Activated T-helper 1 cell treated with anti-CD3 and anti-CD28 coated beads, Interleukin-12 subunit alpha, Interleukin-12 subunit beta, Interleukin-2, Interleukin-4 antibody, amounts not matched to agents 30 ng/mL and 10 ng/mL and 1 ng/mL, durations not matched to agents 14 hours and 24 hours and 36 hours (primary cell): ENCODE measurements at regions not wholly inside any gene's neighbourhood (a gene's known extent, or its start where the extent isn't known, plus 50 kb on each side); places are given as distances from the start of the nearest gene placed in this dataset.

Experiments used
- DNase-seq: peaks from one replicate; pipeline ENCODE4 v3.0.0; 2021; ENCODE audit warnings: low spot score
- H3K27ac Mint-ChIP-seq: one replicate; pipeline ENCODE4 v1.8.0; 2021; ENCODE audit warnings: mild to moderate bottlenecking, mixed read lengths
- H3K27me3 Mint-ChIP-seq: one replicate; pipeline ENCODE4 v1.8.0; 2022; ENCODE audit warnings: mild to moderate bottlenecking, moderate library complexity, mixed read lengths; ENCODE audit not compliant: insufficient read depth
- H3K36me3 Mint-ChIP-seq: one replicate; pipeline ENCODE4 v1.8.0; 2021; ENCODE audit warnings: low read depth, mixed read lengths
- H3K4me1 Mint-ChIP-seq: one replicate; pipeline ENCODE4 v1.8.0; 2021; ENCODE audit warnings: low read depth, mixed read lengths
- H3K4me3 Mint-ChIP-seq: one replicate; pipeline ENCODE4 v1.8.0; 2021; ENCODE audit warnings: mild to moderate bottlenecking, moderate library complexity, mixed read lengths
- H3K9me3 Mint-ChIP-seq: one replicate; pipeline ENCODE4 v1.8.0; 2021; ENCODE audit warnings: mixed read lengths
- intact Hi-C: fragments of 100-400 bp; cut with micrococcal nuclease; formaldehyde crosslinking; loops from one replicate; pipeline ENCODE4 v1.15.1; 2024

- DNase-seq, result no peak
- peaks cover 5% of the 10 kb centered on the region for H3K27me3 Mint-ChIP-seq
- H3K4me3 Mint-ChIP-seq, result no peak overlapping the region
These were observed 469.3 kb upstream of the KLF6 start for GRCh38 chr10:4254101-4254994.

GRCh38 chr10:4252701-4253100 lies 467.7 kb upstream of the KLF6 start:
- DNase-seq, result no peak
- Mint-ChIP-seq H3K36me3 (peaks cover 5% of the 10 kb centered on the region), H3K27ac (no peak overlapping the region), H3K4me1 (peaks cover 10% of the 10 kb centered on the region), H3K27me3 (peaks cover 5% of the 10 kb centered on the region), H3K9me3 (peaks cover 13% of the 10 kb centered on the region), H3K4me3 (no peak overlapping the region)
- intact Hi-C loops, result no loop called here

More at GRCh38 chr10:4254101-4254994, 469.3 kb upstream of the KLF6 start:
- H3K27ac Mint-ChIP-seq, result no peak overlapping the region
- intact Hi-C loops, result no loop called here
- peaks cover 13% of the 10 kb centered on the region for H3K9me3 Mint-ChIP-seq
- H3K36me3 Mint-ChIP-seq, result peaks cover 5% of the 10 kb centered on the region
- peaks cover 10% of the 10 kb centered on the region for H3K4me1 Mint-ChIP-seq

GRCh38 chr10:4250587-4250887 lies 465.5 kb upstream of the KLF6 start:
- Mint-ChIP-seq H3K4me1 (peaks cover 27% of the 10 kb centered on the region), H3K36me3 (peaks cover 6% of the 10 kb centered on the region), H3K9me3 (peaks cover 13% of the 10 kb centered on the region), H3K27ac (no peak overlapping the region), H3K27me3 (peaks cover 2% of the 10 kb centered on the region), H3K4me3 (no peak overlapping the region)
- no peak for DNase-seq
- intact Hi-C loops, result no loop called here

- intact Hi-C loops, result loop anchor here (10.0 kb wide), 2 partner anchors 405 to 485 kb away; no protein-coding TSS in a partner anchor
- no peak for DNase-seq
- peaks cover 29% of the 10 kb centered on the region for H3K4me1 Mint-ChIP-seq
- peaks cover 13% of the 10 kb centered on the region for H3K9me3 Mint-ChIP-seq
- no peak overlapping the region for H3K4me3 Mint-ChIP-seq
- no peak overlapping the region for H3K27ac Mint-ChIP-seq
- H3K36me3 Mint-ChIP-seq, result peaks cover 4% of the 10 kb centered on the region
- no peaks in the 10 kb centered on the region for H3K27me3 Mint-ChIP-seq
These were observed 465.0 kb upstream of the KLF6 start for GRCh38 chr10:4249841-4250586.

- Mint-ChIP-seq H3K4me3 (no peak overlapping the region), H3K27ac (no peak overlapping the region)
These were observed 462.4 kb upstream of the KLF6 start for GRCh38 chr10:4247379-4247778.

GRCh38 chr10:4246881-4247358 lies 461.9 kb upstream of the KLF6 start:
- peaks cover 50% of the 10 kb centered on the region for H3K4me1 Mint-ChIP-seq
- intact Hi-C loops, result loop anchor here (10.0 kb wide), 2 partner anchors 408 to 482 kb away; no protein-coding TSS in a partner anchor
- no peak overlapping the region for H3K27ac Mint-ChIP-seq
- DNase-seq, result no peak
- H3K9me3 Mint-ChIP-seq, result peaks cover 13% of the 10 kb centered on the region
- H3K36me3 Mint-ChIP-seq, result peaks cover 4% of the 10 kb centered on the region
- H3K27me3 Mint-ChIP-seq, result no peaks in the 10 kb centered on the region
- H3K4me3 Mint-ChIP-seq, result no peak overlapping the region

More at GRCh38 chr10:4247379-4247778, 462.4 kb upstream of the KLF6 start:
- peaks cover 4% of the 10 kb centered on the region for H3K36me3 Mint-ChIP-seq
- H3K4me1 Mint-ChIP-seq, result peaks cover 46% of the 10 kb centered on the region
- peaks cover 13% of the 10 kb centered on the region for H3K9me3 Mint-ChIP-seq
- no peak for DNase-seq
- no peaks in the 10 kb centered on the region for H3K27me3 Mint-ChIP-seq
- intact Hi-C loops, result loop anchor here (10.0 kb wide), 2 partner anchors 407 to 483 kb away; no protein-coding TSS in a partner anchor

- Mint-ChIP-seq H3K36me3 (peaks cover 1% of the 10 kb centered on the region), H3K4me3 (no peak overlapping the region), H3K9me3 (no peaks in the 10 kb centered on the region), H3K27ac (peak overlapping the region; percentile 53), H3K27me3 (peaks cover 2% of the 10 kb centered on the region), H3K4me1 (peaks cover 47% of the 10 kb centered on the region)
- no peak for DNase-seq
- intact Hi-C loops, result loop anchor here (1.0 to 10.0 kb wide), 5 partner anchors 113 to 1016 kb away; no protein-coding TSS in a partner anchor
These were observed 458.6 kb upstream of the KLF6 start for GRCh38 chr10:4243651-4244050.

GRCh38 chr10:4243169-4243568 lies 458.2 kb upstream of the KLF6 start:
- Mint-ChIP-seq H3K27ac (no peak overlapping the region), H3K4me3 (no peak overlapping the region), H3K36me3 (peaks cover 1% of the 10 kb centered on the region), H3K27me3 (peaks cover 2% of the 10 kb centered on the region), H3K4me1 (peaks cover 47% of the 10 kb centered on the region), H3K9me3 (no peaks in the 10 kb centered on the region)
- no peak for DNase-seq
- intact Hi-C loops, result loop anchor here (1.0 to 10.0 kb wide), 4 partner anchors 112 to 1016 kb away; no protein-coding TSS in a partner anchor

GRCh38 chr10:4242561-4243035 lies 457.6 kb upstream of the KLF6 start:
- Mint-ChIP-seq H3K4me1 (peaks cover 47% of the 10 kb centered on the region), H3K27ac (no peak overlapping the region), H3K36me3 (peaks cover 1% of the 10 kb centered on the region), H3K9me3 (no peaks in the 10 kb centered on the region), H3K27me3 (peaks cover 2% of the 10 kb centered on the region), H3K4me3 (no peak overlapping the region)
- no peak for DNase-seq
- intact Hi-C loops, result loop anchor here (1.0 to 10.0 kb wide), 4 partner anchors 112 to 1015 kb away; no protein-coding TSS in a partner anchor

GRCh38 chr10:4241724-4242345 lies 456.8 kb upstream of the KLF6 start:
- no peak for DNase-seq
- H3K9me3 Mint-ChIP-seq, result peaks cover 6% of the 10 kb centered on the region
- peaks cover 43% of the 10 kb centered on the region for H3K4me1 Mint-ChIP-seq
- H3K27ac Mint-ChIP-seq, result no peak overlapping the region
- intact Hi-C loops, result loop anchor here (2.0 to 10.0 kb wide), 3 partner anchors 111 to 477 kb away; no protein-coding TSS in a partner anchor
- H3K27me3 Mint-ChIP-seq, result peaks cover 2% of the 10 kb centered on the region
- peaks cover 1% of the 10 kb centered on the region for H3K36me3 Mint-ChIP-seq
- no peak overlapping the region for H3K4me3 Mint-ChIP-seq

- Mint-ChIP-seq H3K4me1 (peaks cover 33% of the 10 kb centered on the region), H3K36me3 (peaks cover 1% of the 10 kb centered on the region), H3K27ac (no peak overlapping the region), H3K4me3 (no peak overlapping the region), H3K9me3 (peaks cover 6% of the 10 kb centered on the region), H3K27me3 (peaks cover 2% of the 10 kb centered on the region)
- intact Hi-C loops, result loop anchor here (10.0 kb wide), 2 partner anchors 414 to 476 kb away; no protein-coding TSS in a partner anchor
- no peak for DNase-seq
These were observed 455.7 kb upstream of the KLF6 start for GRCh38 chr10:4240608-4241197.

- no peak overlapping the region for H3K4me3 Mint-ChIP-seq
- H3K27me3 Mint-ChIP-seq, result peaks cover 2% of the 10 kb centered on the region
- peaks cover 6% of the 10 kb centered on the region for H3K9me3 Mint-ChIP-seq
- peaks cover 33% of the 10 kb centered on the region for H3K4me1 Mint-ChIP-seq
- no peaks in the 10 kb centered on the region for H3K36me3 Mint-ChIP-seq
- no peak for DNase-seq
- intact Hi-C loops, result no loop called here
- H3K27ac Mint-ChIP-seq, result no peak overlapping the region
These were observed 454.2 kb upstream of the KLF6 start for GRCh38 chr10:4239186-4239585.
